ENCODE measurements at regions not wholly inside any gene's neighbourhood (a gene's known extent, or its start where the extent isn't known, plus 50 kb on each side); places are given as distances from the start of the nearest gene placed in this dataset.

GRCh38 chr2:67221266-67221665, 175.9 kb upstream of the ETAA1 start:
- DNase-seq, result no peak
- Histone ChIP-seq H3K27me3 (ENCODE audit: control insufficient read depth, insufficient read depth, low read length, poor library complexity, severe bottlenecking) (no peaks in the 10 kb centered on the region), H3K4me1 (ENCODE audit: control insufficient read depth, insufficient read depth, low read length) (no peaks in the 10 kb centered on the region), H3K27ac (ENCODE audit: low read depth, low read length) (no peak overlapping the region), H3K36me3 (ENCODE audit: control insufficient read depth, insufficient read depth, low read length) (no peaks in the 10 kb centered on the region), H3K9ac (ENCODE audit: extremely low read depth, low read length, poor library complexity, severe bottlenecking) (no peak overlapping the region), H3K9me3 (ENCODE audit: control insufficient read depth, low read length) (peaks cover 22% of the 10 kb centered on the region), H3K4me3 (ENCODE audit: low read length) (no peak overlapping the region)
- Mint-ChIP-seq H3K4me3 (no peak overlapping the region), H3K4me1 (peaks cover 15% of the 10 kb centered on the region), H3K27ac (no peak overlapping the region), H3K27me3 (ENCODE audit: insufficient read depth) (no peaks in the 10 kb centered on the region), H3K9me3 (peaks cover 10% of the 10 kb centered on the region), H3K36me3 (ENCODE audit: low read depth) (peaks cover 8% of the 10 kb centered on the region)
- 88 to 100% methylated on average over 1 to 4 of the region's 4 CpGs for WGBS, 2 experiments (ENCODE audit: insufficient coverage in 1 of 2, insufficient read length in 1 of 2)
- TF ChIP-seq CTCF (conservative IDR thresholded peaks at IDR 0.05), result no peak

- no peak overlapping the region for H3K9ac ChIP-seq (ENCODE audit: extremely low read depth, low read length, poor library complexity, severe bottlenecking)
- no peak for TF ChIP-seq CTCF (conservative IDR thresholded peaks at IDR 0.05)
- H3K27ac ChIP-seq (ENCODE audit: low read depth, low read length), result no peak overlapping the region
- H3K27ac Mint-ChIP-seq, result no peak overlapping the region
- no peaks in the 10 kb centered on the region for H3K36me3 Mint-ChIP-seq (ENCODE audit: low read depth)
- H3K4me1 ChIP-seq (ENCODE audit: control insufficient read depth, insufficient read depth, low read length), result no peaks in the 10 kb centered on the region
- no peaks in the 10 kb centered on the region for H3K9me3 ChIP-seq (ENCODE audit: control insufficient read depth, low read length)
- no peaks in the 10 kb centered on the region for H3K36me3 ChIP-seq (ENCODE audit: control insufficient read depth, insufficient read depth, low read length)
- no peak overlapping the region for H3K4me3 ChIP-seq (ENCODE audit: low read length)
- H3K4me1 Mint-ChIP-seq, result no peaks in the 10 kb centered on the region
- no peak overlapping the region for H3K4me3 Mint-ChIP-seq
- H3K27me3 Mint-ChIP-seq (ENCODE audit: insufficient read depth), result no peaks in the 10 kb centered on the region
- H3K9me3 Mint-ChIP-seq, result no peaks in the 10 kb centered on the region
- WGBS, 2 experiments (ENCODE audit: insufficient coverage in 1 of 2, insufficient read length in 1 of 2), result 97 to 100% methylated on average over 3 to 4 of the region's 4 CpGs
- H3K27me3 ChIP-seq (ENCODE audit: control insufficient read depth, insufficient read depth, low read length, poor library complexity, severe bottlenecking), result no peaks in the 10 kb centered on the region
- DNase-seq, result no peak
Observed at GRCh38 chr2:67225287-67225973, 171.7 kb upstream of the ETAA1 start.

GRCh38 chr2:67229706-67230105, 167.4 kb upstream of the ETAA1 start:
- Histone ChIP-seq H3K9me3 (ENCODE audit: control insufficient read depth, low read length) (no peaks in the 10 kb centered on the region), H3K36me3 (ENCODE audit: control insufficient read depth, insufficient read depth, low read length) (no peaks in the 10 kb centered on the region), H3K4me1 (ENCODE audit: control insufficient read depth, insufficient read depth, low read length) (no peaks in the 10 kb centered on the region), H3K9ac (ENCODE audit: extremely low read depth, low read length, poor library complexity, severe bottlenecking) (no peak overlapping the region), H3K27ac (ENCODE audit: low read depth, low read length) (no peak overlapping the region), H3K4me3 (ENCODE audit: low read length) (no peak overlapping the region), H3K27me3 (ENCODE audit: control insufficient read depth, insufficient read depth, low read length, poor library complexity, severe bottlenecking) (no peaks in the 10 kb centered on the region)
- Mint-ChIP-seq H3K27ac (no peak overlapping the region), H3K9me3 (no peaks in the 10 kb centered on the region), H3K36me3 (ENCODE audit: low read depth) (no peaks in the 10 kb centered on the region), H3K4me1 (no peaks in the 10 kb centered on the region), H3K27me3 (ENCODE audit: insufficient read depth) (no peaks in the 10 kb centered on the region), H3K4me3 (no peak overlapping the region)
- DNase-seq, result no peak
- no peak for TF ChIP-seq CTCF (conservative IDR thresholded peaks at IDR 0.05)
